RWPE1 (cell line): ENCODE measurements at regions not wholly inside any gene's neighbourhood (a gene's known extent, or its start where the extent isn't known, plus 50 kb on each side); places are given as distances from the start of the nearest gene placed in this dataset.

Source experiments
- CTCF ChIA-PET: fragments of 350-600 bp; sonication (Branson Sonifier 250); formaldehyde crosslinking; extraction: SDS; loops from one replicate; lab custom pipeline; 2021; lab: Yijun Ruan, JAX
- POLR2A ChIA-PET: fragments of 400-600 bp; formaldehyde crosslinking; extraction: SDS; loops from one replicate; lab custom pipeline; 2020; ENCODE audit warnings: antibody characterized with exemption; ENCODE audit not compliant: low non-redundant PET; lab: Yijun Ruan, JAX
- DNase-seq: peaks from one replicate; pipeline ENCODE4 v3.0.0; 2012; ENCODE audit warnings: low spot score
- H3K27ac ChIP-seq: fragments of 450-650 bp; 2 replicates; pipeline ENCODE4 v1.5.1; 2017
- CTCF ChIP-seq: fragments of 450-650 bp; conservative IDR thresholded peaks from 2 replicates; pipeline ENCODE4 v1.5.1; 2017; ENCODE audit warnings: low read depth, mild to moderate bottlenecking

GRCh38 chrX:79300856-79301255 is 66.3 kb downstream of the ITM2A start:
- TF ChIP-seq CTCF: no peak
- H3K27ac ChIP-seq: no peak overlapping the region
- DNase-seq: no peak
- CTCF ChIA-PET: no interaction called here
- POLR2A ChIA-PET: no interaction called here

GRCh38 chrX:79290596-79290995 is 76.5 kb downstream of the ITM2A start:
- TF ChIP-seq CTCF: no peak
- H3K27ac ChIP-seq: no peak overlapping the region
- CTCF ChIA-PET: no interaction called here
- no peak for DNase-seq
- POLR2A ChIA-PET: no interaction called here

- no peak for DNase-seq
- H3K27ac ChIP-seq: no peak overlapping the region
- no peak for TF ChIP-seq CTCF
- ChIA-PET CTCF (no interaction called here), POLR2A (no interaction called here)
These were observed 78.4 kb downstream of the ITM2A start for GRCh38 chrX:79288733-79289132.

GRCh38 chrX:79287724-79288123 is 79.4 kb downstream of the ITM2A start:
- ChIA-PET CTCF (no interaction called here), POLR2A (no interaction called here)
- TF ChIP-seq CTCF: no peak
- H3K27ac ChIP-seq: no peak overlapping the region
- no peak for DNase-seq

- no peak overlapping the region for H3K27ac ChIP-seq
- ChIA-PET CTCF (no interaction called here), POLR2A (no interaction called here)
- no peak for DNase-seq
- TF ChIP-seq CTCF: no peak
These were observed 85.4 kb downstream of the ITM2A start for GRCh38 chrX:79281775-79282174.

- POLR2A ChIA-PET: no interaction called here
- no peak for TF ChIP-seq CTCF
- DNase-seq: no peak
- H3K27ac ChIP-seq: no peak overlapping the region
- CTCF ChIA-PET: interaction anchor here (0.7 kb wide), 1 partner anchor 210 kb away, joined by 5 read pairs; no protein-coding TSS in a partner anchor
These were observed 96.7 kb downstream of the ITM2A start for GRCh38 chrX:79270401-79270800.

- POLR2A ChIA-PET: no interaction called here
- no peak overlapping the region for H3K27ac ChIP-seq
- no peak for TF ChIP-seq CTCF
- CTCF ChIA-PET: no interaction called here
- no peak for DNase-seq
These were observed 98.3 kb downstream of the ITM2A start for GRCh38 chrX:79268788-79269187.
